ENCODE measurements at regions not wholly inside any gene's neighbourhood (a gene's known extent, or its start where the extent isn't known, plus 50 kb on each side); places are given as distances from the start of the nearest gene placed in this dataset.
A peak's percentile ranks its signal among the peaks of the same experiment; 100 is the strongest.

DNA sequence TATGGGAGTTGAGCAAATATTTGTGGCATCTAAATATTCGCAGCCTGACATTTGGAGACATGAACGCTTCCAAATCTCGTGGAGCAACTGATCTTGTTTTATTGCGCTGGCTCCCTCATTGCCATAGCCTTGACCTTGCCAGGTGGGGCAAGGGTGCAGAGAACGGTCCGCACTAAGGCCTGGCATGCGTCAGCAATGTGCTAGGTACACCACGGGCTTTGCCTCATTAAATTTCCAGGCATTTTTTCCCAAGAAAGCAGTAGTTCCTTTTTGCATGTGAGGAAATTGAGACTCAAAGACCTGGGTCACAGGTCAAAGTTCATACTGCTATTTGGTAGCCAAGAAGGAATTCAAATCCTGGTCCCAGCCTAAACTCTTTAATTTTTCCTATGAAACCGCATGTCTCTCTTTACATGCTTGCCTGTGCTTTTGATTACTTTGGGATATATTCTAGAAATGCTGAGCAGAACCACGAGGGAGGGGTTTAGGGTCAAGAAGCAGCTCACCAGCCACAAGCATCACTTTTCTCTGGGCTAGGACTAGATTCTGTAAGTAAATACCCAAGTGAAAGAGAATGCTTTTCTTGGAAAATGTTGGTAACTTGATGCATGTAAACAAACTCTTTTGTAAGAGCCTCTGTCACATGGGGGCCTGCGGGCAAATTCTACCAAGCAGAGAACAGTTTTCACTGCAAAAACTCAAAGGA is 891.6 kb downstream of the VRK1 start:
- intact Hi-C loops (cut with micrococcal nuclease), result no loop called here
- no peaks in the 10 kb centered on the region for H3K27me3 Mint-ChIP-seq (ENCODE audit: low read depth in 2 of 2)

DNA sequence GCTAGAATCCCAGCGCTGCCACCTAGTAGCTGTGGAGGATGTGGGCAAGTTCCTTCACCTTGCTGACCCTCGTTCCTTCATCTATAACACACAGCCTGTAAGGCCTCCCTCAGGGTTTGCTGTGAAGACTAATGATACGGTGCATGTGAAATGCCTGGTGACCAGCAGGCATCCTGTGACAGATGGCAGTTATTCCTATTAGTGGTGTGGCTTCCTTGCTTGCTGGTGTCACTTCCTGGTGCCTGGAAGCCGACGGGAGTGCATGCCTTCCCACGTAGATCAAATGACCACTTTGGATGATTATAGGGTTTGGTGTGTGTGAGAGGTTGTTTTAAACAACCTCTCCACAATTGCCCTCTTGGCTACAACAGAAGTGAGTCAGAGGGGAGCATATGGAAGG is 894.9 kb downstream of the VRK1 start:
- DNase-seq (no peak), ATAC-seq (no peak)
- no peak overlapping the region for H3K27ac Mint-ChIP-seq
- WGBS (ENCODE audit: insufficient coverage), result 100% methylated on average over 1 of the region's 6 CpGs
- H3K4me3 Mint-ChIP-seq, result no peak overlapping the region
- H3K4me1 ChIP-seq (ENCODE audit: control insufficient read depth, insufficient read depth, low read length), result peaks cover 3% of the 10 kb centered on the region
- no peaks in the 10 kb centered on the region for H3K36me3 ChIP-seq (ENCODE audit: control insufficient read depth, insufficient read depth, low read length)
- intact Hi-C loops (cut with micrococcal nuclease), result no loop called here
- no peak overlapping the region for H3K4me3 ChIP-seq (ENCODE audit: low read length)
- peaks cover 11 to 22% of the 10 kb centered on the region in 2 donors for H3K4me1 Mint-ChIP-seq
- no peaks in the 10 kb centered on the region for H3K36me3 Mint-ChIP-seq
- no peak for TF ChIP-seq CTCF (IDR thresholded peaks at IDR 0.05)
- no peaks in the 10 kb centered on the region for H3K27me3 Mint-ChIP-seq (ENCODE audit: low read depth in 2 of 2)
- H3K27me3 ChIP-seq (ENCODE audit: control insufficient read depth, insufficient read depth, low read length), result no peaks in the 10 kb centered on the region
- H3K9me3 Mint-ChIP-seq, result no peaks in the 10 kb centered on the region
- no peak overlapping the region for H3K27ac ChIP-seq (ENCODE audit: low read length)
- no peaks in the 10 kb centered on the region for H3K9me3 ChIP-seq (ENCODE audit: control insufficient read depth, insufficient read depth, low read length)

More for the DNA sequence above, 891.6 kb downstream of the VRK1 start:
- no peaks in the 10 kb centered on the region for H3K4me1 ChIP-seq (ENCODE audit: control insufficient read depth, insufficient read depth, low read length)
- no peak for DNase-seq
- TF ChIP-seq CTCF (IDR thresholded peaks at IDR 0.05), result no peak
- H3K27me3 ChIP-seq (ENCODE audit: control insufficient read depth, insufficient read depth, low read length), result no peaks in the 10 kb centered on the region
- Mint-ChIP-seq H3K4me1 (peaks cover 22 to 34% of the 10 kb centered on the region in 2 donors), H3K27ac (no peak overlapping the region), H3K9me3 (peaks cover 0 to 2% of the 10 kb centered on the region in 2 donors), H3K36me3 (no peaks in the 10 kb centered on the region), H3K4me3 (no peak overlapping the region)
- H3K4me3 ChIP-seq (ENCODE audit: low read length), result no peak overlapping the region
- no peak for ATAC-seq
- H3K9me3 ChIP-seq (ENCODE audit: control insufficient read depth, insufficient read depth, low read length), result no peaks in the 10 kb centered on the region
- H3K27ac ChIP-seq (ENCODE audit: low read length), result no peak overlapping the region
- no peaks in the 10 kb centered on the region for H3K36me3 ChIP-seq (ENCODE audit: control insufficient read depth, insufficient read depth, low read length)
- 92% methylated on average over 10 of the region's 11 CpGs for WGBS (ENCODE audit: insufficient coverage)

DNA sequence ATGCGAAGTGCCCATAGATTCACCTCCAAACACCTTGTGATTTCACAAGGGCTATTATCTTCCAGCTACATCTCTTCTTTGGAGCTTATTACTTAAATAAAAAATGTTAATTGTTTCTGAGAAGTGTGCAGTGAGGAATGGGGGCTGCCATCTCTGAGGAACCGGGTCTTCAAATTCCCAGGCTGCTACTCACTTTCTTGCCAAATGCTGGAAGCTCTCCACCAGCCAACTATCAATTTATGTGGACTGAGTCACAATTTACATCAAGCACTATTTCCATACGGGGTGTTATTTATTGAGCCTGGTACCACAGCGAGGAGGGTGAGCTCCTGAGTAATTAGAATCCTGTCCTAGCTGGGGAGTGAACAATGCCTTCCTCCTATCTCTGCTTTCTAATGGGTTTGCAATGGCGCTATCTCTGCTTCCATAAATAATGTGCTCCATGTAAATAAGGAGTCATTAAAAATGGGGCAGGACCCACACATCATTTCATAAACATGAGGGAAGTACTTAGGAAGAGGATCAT is 898.3 kb downstream of the VRK1 start:
- DNase-seq, result no peak
- H3K36me3 Mint-ChIP-seq, result peaks cover 9% of the 10 kb centered on the region
- ATAC-seq, result no peak
- no peak overlapping the region for H3K4me3 Mint-ChIP-seq
- H3K27me3 Mint-ChIP-seq (ENCODE audit: low read depth in 2 of 2), result no peaks in the 10 kb centered on the region
- peaks cover 35 to 48% of the 10 kb centered on the region in 2 donors for H3K4me1 Mint-ChIP-seq
- peaks cover 0 to 5% of the 10 kb centered on the region in 2 donors for H3K9me3 Mint-ChIP-seq
- Histone ChIP-seq H3K4me1 (ENCODE audit: control insufficient read depth, insufficient read depth, low read length) (peaks cover 22% of the 10 kb centered on the region), H3K27ac (ENCODE audit: low read length) (no peak overlapping the region), H3K9me3 (ENCODE audit: control insufficient read depth, insufficient read depth, low read length) (no peaks in the 10 kb centered on the region), H3K4me3 (ENCODE audit: low read length) (no peak overlapping the region), H3K27me3 (ENCODE audit: control insufficient read depth, insufficient read depth, low read length) (no peaks in the 10 kb centered on the region), H3K36me3 (ENCODE audit: control insufficient read depth, insufficient read depth, low read length) (no peaks in the 10 kb centered on the region)
- peak overlapping the region in 1 of 2 donors; percentile 82 for H3K27ac Mint-ChIP-seq
- TF ChIP-seq CTCF (IDR thresholded peaks at IDR 0.05), result no peak
- intact Hi-C loops (cut with micrococcal nuclease), result no loop called here
- WGBS (ENCODE audit: insufficient coverage), result 92% methylated on average over 4 of the region's 5 CpGs
